DND-41 (cell line): ENCODE measurements at regions not wholly inside any gene's neighbourhood (a gene's known extent, or its start where the extent isn't known, plus 50 kb on each side); places are given as distances from the start of the nearest gene placed in this dataset.
"Not testable (repeated sequence)": the region's sequence is repeated elsewhere in the genome, so short reads cannot be mapped to it uniquely, and the experiment has no call there.

ENCODE experiments used
- EZH2 ChIP-seq: IDR thresholded peaks from 3 replicates; pipeline ENCODE4 v1.6.1; 2012; ENCODE audit warnings: borderline replicate concordance, low read depth, mild to moderate bottlenecking, moderate library complexity, low read length, inconsistent platforms; ENCODE audit not compliant: severe bottlenecking
- TF ChIP-seq, protein P1 (sequence below): IDR thresholded peaks from 2 replicates; pipeline ENCODE4 v1.5.1; 2012; ENCODE audit warnings: borderline replicate concordance, low read length, moderate library complexity, mild to moderate bottlenecking; ENCODE audit not compliant: poor library complexity, severe bottlenecking; ENCODE audit errors: extremely low read depth

DNA sequence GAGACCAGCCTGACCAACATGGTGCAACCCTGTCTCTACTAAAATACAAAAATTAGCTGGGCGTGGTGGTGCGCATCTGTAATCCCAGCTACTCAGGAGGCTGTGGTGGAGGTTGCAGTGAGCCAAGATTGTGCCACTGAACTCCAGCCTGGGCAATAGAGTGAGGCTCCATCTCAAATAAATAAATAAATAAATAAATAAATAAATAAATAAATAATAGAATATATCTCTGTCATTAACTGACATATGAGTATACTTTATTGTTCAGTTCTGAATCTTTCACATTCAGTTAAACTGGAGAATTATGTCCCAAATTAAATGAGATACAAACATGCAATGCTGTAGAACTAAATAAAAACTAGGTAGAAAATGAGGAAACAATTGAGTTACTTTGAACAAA lies 501.2 kb downstream of the PCDH11X start:
- TF ChIP-seq, protein P1, sequence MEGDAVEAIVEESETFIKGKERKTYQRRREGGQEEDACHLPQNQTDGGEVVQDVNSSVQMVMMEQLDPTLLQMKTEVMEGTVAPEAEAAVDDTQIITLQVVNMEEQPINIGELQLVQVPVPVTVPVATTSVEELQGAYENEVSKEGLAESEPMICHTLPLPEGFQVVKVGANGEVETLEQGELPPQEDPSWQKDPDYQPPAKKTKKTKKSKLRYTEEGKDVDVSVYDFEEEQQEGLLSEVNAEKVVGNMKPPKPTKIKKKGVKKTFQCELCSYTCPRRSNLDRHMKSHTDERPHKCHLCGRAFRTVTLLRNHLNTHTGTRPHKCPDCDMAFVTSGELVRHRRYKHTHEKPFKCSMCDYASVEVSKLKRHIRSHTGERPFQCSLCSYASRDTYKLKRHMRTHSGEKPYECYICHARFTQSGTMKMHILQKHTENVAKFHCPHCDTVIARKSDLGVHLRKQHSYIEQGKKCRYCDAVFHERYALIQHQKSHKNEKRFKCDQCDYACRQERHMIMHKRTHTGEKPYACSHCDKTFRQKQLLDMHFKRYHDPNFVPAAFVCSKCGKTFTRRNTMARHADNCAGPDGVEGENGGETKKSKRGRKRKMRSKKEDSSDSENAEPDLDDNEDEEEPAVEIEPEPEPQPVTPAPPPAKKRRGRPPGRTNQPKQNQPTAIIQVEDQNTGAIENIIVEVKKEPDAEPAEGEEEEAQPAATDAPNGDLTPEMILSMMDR = not testable (repeated sequence)
- not testable (repeated sequence) for TF ChIP-seq EZH2
